Osteoblast (primary cell): ENCODE measurements at regions not wholly inside any gene's neighbourhood (a gene's known extent, or its start where the extent isn't known, plus 50 kb on each side); places are given as distances from the start of the nearest gene placed in this dataset. TPM values are rescaled to one million over a fixed set of nuclear protein-coding genes. Genes with fewer than 3 reads are reported as not detected.

Experiments
- small RNA-seq: library from RNA; depleted of rRNA; stranded (forward); fragments of <200 nt; gene quantifications from one replicate; pipeline ENCODE3, GENCODE V24; 2012

Small RNA genes in the stretch of these regions (small RNA-seq; reads per million reads assigned to genes)
- not detected for gene RF00019
